Activated CD4-positive, alpha-beta T cell treated with anti-CD3 and anti-CD28 coated beads, Interleukin-2, amount 50 U/mL, for 48 hours (primary cell): ENCODE measurements at regions not wholly inside any gene's neighbourhood (a gene's known extent, or its start where the extent isn't known, plus 50 kb on each side); places are given as distances from the start of the nearest gene placed in this dataset.
"Not testable (repeated sequence)": the region's sequence is repeated elsewhere in the genome, so short reads cannot be mapped to it uniquely, and the experiment has no call there.

ENCODE experiments used
- DNase-seq, 2 experiments: peaks; one replicate each; pipeline ENCODE4 v3.0.0-alpha.2; 2020

DNA sequence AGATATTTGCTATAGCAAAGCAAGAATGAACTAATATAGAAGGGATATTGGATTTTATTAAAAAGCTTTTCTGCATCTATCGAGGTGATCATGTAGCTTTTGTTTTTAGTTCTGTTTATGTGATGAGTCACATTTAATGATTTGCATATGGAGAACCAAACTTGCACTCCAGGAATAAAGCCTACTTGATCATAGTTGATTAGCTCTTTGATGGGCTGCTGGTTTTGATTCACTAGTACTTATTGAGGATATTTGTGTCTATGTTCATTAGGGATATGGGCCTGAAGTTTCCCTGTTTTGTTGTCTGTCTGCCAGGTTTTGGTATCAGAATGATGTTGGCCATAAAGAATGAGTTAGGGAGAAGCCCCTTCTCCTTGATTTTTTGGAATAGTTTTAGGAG lies 310.7 kb downstream of the ARPP21 start:
- no peak for DNase-seq

DNA sequence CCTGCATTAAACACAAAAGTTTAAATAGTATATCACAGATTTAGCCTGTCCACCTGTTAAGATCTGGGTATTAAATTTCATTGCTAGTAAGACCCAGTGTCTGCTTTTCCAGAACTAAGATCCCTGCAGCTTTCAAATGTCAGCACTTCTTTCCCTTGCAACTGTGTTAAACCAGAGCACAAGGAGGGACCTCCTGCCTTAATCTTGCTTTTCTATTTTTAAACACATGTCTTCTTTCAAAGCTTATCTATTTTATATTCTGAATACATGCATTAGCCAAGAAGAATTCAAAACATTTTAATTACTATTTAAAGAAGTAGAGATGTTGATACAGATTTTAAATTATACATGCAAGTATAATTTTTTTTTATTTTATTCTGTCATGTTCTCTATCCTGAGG lies 315.1 kb downstream of the ARPP21 start:
- no peak for DNase-seq

DNA sequence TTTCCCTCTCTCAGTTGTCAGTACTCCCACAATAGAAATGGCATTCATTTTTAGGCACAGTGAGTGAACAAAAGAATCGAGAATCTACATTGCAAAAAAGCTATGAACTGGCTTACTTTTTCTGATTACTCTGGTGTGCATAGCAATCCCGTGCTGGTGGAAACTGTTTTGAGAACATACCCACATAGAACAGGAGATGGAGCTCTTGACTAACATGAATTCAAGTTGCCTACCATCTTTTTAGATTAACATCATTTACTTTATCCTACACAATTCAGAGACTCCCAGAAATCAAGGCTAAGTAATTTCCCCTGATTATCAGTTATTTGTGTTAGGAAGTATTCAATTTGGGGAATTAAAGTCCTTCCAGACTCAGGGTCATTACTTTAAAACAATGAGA lies 326.6 kb downstream of the ARPP21 start:
- no peak for DNase-seq

DNA sequence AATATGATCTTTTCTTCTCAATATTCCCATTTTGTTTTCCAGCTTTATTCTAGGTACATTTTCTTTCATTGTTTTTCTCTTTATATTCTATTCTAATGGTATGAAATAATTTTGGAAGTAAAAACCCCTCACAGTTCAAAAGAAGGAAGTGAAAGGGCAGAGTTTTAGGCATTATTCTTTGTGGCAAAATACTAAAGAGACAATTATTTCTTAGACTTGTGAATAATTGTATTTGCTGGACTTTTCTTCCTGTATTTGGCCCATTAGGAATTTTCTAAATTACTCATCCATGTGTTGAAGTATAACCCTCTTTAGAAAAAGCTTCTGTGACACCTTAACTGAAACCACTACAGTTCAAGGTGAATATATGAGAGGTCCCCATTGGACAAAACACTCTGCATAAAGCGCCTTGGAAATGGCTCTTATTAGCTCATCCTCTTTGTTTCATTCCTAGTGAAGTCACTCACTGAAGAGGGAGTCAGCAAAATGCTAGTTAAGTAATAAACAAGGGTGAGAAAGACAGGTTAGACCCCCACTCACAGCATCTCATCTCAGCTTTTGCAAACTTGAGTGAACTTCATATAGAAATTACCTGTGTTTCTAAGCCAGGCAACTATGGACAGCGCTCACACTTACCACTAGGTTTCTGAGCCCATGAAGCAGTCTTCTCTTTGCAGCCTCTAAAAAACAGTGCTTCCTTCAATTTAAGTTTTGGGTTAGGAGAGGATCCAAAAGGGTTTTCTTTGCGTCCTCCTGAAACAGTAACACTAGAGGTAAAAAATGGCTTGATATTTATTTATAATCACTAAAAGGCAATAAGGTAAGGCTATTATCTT lies 327.5 kb downstream of the ARPP21 start:
- no peak for DNase-seq

DNA sequence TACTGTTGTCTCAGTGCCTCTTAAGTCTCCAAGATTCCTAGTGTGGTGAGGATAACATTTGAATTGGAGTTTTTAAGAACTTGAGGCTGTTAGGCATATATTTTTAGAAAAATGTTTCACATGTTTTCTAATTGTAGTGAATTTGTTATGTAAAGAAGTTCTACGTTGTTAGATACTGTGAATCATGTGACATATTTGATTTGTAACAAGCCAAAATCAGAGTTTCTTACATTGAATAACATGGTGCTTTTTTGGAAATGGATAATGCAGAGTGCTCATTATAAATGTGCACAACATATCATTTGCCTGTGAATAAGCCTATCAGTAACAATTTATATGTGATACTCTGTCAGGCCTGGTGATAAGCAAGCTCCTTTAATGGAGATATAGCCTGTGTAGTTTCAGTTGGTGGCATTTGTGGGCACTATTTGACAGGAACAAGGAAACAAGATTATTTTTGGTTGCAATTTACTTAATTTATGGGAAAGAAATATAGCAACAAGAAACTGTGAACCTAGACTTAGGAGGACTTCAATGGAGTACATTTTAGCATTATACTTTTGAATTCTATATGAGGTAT lies 328.8 kb downstream of the ARPP21 start:
- DNase-seq, result no peak

DNA sequence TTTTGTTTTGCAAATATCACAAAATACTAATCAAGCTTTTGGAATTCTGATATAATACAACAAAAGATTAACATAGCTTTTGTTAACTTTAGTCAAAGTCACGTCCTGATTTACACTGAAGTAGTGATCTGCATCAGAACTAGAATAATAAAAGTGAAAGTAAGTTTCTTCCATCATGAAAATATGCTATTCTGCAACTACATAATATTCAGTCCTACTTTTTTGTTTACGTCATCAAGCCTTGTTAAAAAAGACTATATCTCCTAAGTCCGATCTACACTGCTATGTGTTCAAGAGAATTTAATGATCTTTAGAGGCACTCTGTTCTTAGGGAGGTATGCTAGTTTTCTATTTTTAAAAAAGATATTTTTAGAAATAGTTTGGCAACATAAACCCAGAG lies 330.1 kb downstream of the ARPP21 start:
- no peak for DNase-seq

DNA sequence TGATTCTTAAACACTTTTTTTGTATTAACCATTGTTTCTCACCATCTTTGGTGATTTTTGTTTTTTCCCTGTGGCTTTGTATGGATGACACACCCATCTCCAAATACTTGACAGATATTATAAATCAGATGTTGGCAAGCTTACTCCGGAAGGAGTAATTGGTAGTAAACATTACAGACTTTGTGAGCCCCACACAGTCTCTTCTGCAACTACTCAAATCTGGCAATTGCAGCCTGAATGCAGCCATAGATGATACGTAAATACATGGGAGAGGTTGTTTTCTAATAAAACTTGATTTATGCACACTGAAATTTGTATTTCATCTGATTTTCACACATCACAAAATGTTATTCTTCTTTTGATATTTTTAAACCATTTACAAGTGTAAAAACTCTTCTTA lies 331.5 kb downstream of the ARPP21 start:
- DNase-seq, result no peak

DNA sequence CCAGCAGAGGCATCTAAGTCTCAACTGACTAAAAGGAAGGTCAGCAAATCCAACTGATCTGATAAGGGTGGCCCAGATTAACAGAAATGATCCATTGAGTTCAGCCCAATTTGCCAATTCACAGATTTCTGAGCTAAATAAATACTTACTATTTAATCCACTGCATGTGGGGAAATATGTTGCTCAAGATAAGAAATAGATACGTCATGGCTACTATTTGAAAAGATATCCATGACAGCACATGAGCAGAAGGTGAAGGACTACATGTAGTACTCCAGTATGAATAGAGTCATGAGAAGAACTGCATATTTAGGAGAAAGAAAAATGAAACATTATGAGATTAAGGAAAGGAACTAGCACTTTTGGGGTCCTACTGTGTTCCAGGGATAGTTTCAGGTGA lies 332.4 kb downstream of the ARPP21 start:
- no peak for DNase-seq

DNA sequence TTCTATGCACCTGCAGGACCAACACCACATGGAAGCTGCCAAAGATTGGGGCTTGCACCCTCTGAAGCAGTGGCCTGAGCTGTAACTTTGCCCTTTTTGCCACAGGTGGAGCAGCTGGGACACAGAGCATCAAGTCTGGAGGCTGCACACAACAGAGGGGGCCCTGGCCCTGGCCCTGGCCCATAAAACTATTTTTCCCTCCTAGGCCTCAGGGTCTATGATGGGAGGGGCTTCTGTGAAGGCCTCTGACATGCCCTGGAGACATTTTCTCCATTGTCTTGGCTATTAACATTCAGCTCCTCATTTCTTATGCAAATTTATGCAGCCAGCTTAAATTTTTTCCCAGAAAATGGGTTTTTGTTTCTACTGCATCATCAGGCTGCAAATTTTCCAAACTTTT lies 335.5 kb downstream of the ARPP21 start:
- no peak for DNase-seq

DNA sequence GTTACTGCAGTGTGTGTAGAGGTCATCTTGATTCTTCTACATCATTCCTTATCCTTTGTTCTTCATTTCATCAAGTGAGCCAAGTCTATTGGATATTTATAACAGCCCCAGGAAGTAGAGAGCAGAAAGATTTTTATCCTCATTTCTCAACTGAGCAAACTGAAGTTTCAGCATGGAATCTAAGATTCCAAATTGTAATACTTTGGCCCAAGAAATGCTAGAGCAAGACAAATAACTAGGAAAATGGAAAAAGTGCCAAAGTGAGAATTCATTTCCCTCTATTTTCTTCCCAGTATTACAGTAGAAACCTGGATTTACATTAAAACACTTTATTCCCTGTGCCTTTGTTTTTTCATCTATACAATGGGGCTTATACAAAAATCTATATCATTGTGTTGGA lies 346.8 kb downstream of the ARPP21 start:
- no peak for DNase-seq

DNA sequence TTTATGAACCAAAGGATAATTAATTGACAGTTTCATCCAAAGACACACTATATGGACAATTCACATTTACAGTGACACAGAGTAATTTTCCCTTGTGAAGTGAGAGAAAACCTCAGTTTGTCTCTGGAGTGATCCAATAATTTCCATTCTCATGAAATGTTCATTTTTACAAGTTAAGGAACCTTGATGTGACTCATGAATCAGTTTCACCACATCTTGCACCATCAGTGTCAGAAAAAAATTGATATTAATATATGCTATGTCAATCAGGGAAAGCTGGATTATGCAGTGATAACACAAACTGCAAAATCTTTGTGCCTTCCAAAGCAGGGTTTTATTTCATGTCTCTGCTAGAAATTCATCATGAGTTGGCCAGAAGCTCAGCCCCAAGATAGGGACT lies 348.1 kb downstream of the ARPP21 start:
- no peak for DNase-seq

DNA sequence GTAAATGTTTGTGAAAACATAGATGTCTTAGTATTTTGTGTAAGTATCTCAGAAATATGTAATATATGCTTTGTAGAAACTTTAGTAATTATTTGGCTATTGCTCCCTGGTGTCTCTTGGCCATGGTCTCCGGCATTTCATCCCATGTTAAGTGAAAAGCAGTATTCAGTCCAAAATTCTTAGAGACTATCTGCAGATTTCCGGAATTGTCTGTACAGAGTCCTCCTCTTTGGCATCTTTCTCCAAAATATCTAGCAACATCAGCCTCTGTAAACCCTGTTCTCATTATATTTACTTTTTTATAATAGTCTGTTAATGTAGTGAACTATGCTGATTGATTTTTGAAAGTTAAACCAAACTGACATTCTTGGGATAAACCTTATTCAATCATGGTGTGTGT lies 352.7 kb downstream of the ARPP21 start:
- no peak for DNase-seq

DNA sequence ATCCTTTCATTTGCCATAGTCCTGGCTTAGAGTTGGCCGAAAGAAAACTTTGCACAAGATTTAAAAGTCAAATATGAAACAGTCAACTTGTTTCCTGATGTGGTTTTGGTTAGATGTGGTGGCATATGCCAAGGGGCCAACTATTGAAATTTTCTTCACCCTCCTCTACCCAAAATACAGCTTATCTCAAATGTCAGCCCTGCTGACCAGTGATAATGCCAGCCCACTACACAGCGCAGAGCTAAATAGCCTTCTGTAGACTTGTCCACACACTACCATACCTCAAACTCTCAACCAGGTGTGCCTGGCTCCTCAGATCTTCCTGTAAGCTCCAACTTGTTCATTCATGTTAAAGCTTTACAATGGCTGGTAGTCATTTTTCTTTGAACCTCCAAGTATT lies 368.5 kb upstream of the STAC start:
- DNase-seq, result no peak

DNA sequence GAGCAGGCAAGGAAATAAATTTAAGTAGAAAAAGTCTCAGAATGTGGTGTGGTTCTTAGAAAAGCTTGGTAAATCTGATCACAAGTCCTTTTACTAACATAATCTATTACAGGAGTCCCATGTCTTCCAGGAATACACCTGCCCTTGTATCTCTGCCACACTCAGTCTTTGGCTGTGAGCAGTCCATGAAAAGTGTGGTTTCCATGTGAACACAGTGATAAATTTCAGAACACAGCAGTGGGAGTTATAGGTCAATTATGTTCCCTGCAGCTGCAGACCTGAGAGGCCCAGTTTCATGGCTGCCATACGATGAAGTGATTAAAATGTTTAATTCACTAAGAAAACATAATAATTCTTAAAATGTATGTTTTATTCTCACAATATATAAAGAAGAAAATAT lies 366.9 kb upstream of the STAC start:
- no peak for DNase-seq

DNA sequence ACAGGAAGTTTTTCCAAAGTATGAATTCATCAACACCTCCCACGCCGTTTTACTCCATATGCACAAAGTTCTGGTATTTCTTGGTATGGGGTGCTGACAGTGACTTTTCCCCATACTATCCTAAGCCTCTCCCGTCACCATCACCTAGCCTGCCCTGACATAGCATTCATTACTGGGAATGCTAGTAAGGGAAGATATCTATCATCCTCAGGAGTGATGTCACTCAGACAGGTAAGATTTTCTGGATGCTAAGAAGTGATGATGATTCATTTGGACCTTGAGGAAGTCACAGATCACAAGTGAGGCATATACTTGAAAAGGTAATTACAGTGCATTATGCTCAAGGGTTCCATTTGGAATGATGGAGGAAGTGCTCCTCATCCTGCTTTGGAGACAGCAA lies 355.1 kb upstream of the STAC start:
- DNase-seq, result no peak

DNA sequence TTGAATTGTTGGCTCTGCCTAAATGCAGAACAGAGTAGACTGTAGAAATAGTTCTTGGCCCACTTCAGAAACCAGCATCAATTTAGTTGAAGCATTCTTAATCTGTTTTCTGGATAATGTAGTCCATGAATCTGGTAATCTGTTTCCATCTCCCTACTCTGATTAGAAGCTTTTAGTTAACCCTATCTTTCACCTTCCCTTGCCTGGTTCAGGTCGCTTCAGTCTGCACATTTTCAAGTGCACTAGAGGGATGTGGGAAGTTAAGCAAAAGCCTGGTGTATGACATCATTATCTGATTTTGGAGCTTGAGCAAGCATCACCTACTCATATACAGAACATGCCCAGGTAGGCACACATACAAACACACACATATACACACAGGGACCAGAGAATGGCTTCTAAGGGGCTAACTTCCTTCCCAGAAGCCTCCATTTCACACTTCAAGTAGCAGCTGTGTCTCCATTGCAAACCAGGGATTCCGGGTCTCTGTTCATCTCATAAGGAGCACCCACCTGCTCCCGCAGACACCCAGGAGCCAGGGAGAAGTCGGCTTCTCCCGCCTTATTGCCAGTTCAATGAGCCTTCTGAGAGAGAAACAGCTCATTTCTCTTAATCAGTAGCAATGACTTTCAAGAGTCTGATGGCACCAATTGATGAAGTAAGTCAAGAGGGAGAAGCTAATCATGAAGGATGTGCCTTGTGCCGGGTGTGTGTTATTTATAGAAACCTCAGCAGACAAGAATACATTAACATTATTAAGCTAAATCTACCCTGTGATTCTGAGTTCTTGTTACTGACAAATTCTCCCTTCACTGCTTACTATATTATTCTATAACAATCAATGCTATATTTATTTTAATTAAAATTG lies 347.9 kb upstream of the STAC start:
- no peak for DNase-seq

DNA sequence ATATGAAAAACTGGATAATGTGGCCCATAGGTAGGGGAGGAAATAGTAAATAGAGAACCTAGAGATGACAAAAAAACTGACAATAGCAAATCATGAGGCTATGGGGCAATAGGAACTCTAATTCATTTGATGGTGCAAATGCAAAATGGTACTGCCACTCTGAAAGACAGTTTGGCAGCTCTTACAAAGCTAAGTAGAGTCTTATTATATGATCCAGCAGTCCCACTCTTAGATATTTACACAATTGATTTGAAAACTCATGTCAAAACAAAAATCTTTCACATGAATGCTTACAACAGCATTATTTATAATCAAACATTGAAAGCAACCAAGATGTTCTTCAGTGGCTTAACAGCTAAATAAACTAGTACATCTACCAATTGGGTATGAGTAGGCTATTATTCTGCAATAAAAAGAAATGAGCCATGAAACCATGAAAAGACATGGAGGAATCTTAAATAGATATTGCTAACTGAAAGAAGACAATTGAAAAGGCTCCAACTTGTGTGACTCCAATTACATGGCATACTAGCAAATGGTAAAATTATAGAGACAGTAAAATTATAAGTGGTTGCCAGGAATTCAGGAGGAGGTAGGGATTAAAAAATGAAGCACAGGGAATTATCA lies 321.8 kb upstream of the STAC start:
- DNase-seq, result no peak

DNA sequence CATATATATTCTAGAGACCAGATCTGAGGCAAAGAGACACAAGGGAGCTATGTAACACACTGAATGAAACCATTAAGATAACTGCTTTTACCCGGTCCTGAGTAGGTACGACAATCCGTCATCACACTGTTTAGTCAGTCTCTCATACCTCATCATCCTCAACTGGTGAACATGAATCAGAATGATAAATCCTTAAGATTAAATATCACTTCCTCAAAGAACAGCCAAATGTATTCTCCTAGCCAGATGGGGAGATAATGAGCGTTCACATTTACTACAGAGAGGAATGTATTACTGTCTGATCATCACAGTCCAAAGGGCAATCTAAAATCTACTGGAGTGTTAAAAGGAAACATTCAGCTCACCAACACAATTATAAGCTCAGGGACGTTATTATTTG lies 319.4 kb upstream of the STAC start:
- DNase-seq, result no peak

DNA sequence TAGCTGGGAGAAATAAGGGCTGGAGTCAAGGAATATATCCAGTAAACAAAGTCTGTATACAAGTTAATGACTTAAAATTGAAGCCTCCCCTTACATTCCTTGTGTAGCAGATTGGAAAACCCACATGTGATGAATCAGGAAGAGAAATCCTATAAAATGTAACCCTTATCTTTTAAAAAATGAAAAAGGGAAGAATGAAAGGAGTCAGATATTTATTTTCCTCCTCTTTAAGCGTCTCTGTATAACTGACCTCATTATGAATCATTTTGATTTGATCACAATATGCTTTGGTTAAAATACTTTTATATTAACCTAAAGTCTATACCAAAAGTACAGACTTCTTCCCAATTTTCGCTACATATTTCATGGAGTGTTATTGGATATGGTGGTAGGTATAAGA lies 316.3 kb upstream of the STAC start:
- no peak for DNase-seq

DNA sequence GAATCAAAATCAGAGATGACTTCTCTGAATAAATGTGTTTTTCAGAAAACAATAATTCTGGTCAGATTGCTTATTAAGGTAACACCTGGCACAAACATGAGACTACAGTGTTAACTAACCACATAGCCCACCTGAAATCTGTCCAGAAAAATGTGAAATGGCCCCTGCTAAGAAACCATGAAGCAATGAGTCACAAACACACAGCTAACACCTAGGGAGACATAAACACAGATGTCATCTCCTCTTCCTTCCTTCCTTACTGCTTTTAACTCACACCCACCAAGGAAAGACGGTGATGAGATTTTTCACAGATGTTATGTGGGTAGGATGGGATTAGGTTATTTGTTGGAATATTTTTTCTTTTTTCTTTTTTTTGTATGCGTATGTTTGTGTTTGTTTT lies 315.0 kb upstream of the STAC start:
- DNase-seq, result no peak

DNA sequence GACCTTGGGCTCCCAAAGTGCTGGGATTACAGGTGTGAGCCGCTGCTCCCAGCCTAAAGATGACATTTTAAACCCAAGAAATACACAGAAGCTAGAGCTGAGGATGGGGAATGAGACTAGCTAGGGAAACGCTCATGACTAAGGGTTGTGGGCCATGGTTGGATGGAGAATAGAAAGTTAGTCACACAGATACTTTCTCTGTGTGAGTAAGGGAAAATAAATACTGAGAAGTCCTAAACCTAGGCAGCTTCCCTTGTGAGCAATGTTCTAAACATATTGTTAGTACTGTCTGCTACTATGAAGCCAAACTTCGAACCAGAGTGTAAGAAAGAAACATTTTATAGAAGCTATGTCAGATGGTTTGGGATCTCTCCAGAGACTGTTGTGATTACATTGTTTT lies 304.8 kb upstream of the STAC start:
- DNase-seq, result no peak

DNA sequence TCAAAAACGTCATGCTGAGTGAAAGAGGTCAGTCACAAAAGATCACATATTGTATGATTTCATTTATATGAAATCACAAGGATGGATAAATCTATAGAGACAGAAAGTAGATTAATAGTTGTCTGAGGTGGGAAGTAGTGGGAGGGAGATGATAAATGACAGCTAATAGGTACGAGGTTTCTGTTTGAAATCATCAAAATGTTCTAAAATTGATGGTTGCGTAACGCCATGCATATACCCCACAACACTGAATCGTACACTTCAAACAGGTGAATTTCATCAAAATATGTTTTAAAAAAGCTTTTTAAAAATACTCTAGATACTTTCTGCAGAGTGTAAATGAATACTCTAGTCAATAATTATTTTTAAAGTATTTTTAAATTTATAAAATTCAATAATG lies 303.0 kb upstream of the STAC start:
- no peak for DNase-seq

DNA sequence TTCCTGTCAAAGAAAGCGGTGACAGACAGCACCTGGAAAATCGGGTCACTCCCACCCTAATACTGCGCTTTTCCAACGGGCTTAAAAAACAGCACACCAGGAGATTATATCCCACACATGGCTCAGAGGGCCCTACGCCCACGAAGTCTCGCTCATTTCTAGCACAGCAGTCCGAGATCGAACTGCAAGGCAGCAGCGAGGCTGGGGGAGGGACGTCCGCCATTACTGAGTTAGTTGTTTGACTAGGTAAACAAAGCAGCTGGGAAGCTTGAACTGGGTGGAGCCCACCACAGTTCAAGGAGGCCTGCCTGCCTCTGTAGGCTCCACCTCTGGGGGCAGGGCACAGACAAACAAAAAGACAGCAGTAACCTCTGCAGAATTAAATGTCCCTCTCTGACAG lies 297.3 kb upstream of the STAC start:
- not testable (repeated sequence) for DNase-seq

DNA sequence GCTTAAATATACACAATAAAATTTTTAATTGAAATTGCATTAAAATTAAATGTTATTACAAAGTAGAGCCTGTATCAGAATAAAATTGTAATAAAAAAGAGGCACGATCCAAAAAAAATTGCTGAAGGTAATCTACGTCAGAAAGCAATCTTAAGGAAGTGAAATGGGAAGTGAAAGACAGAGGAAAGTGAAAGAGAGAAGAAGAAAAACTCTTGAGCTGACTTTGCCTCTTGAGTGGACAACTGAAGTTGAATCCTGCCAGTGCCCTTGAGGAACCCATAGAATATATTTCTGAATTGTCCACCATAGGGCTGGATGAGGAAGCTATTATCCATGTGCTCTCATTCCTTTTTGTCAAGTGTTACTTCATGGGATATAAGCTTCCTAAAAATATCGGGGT lies 285.1 kb upstream of the STAC start:
- DNase-seq, result no peak
